AG04450 (cell line): ENCODE measurements at regions not wholly inside any gene's neighbourhood (a gene's known extent, or its start where the extent isn't known, plus 50 kb on each side); places are given as distances from the start of the nearest gene placed in this dataset.

Experiments
- CTCF ChIA-PET: fragments of 300-600, 350-600 bp; formaldehyde crosslinking; extraction: SDS; loops from one replicate; lab custom pipeline; 2022; ENCODE audit warnings: antibody characterized with exemption, inconsistent platforms; lab: Charles Lee
- POLR2A ChIA-PET: fragments of 350-600 bp; formaldehyde crosslinking; extraction: SDS; loops from one replicate; lab custom pipeline; 2021; ENCODE audit warnings: antibody characterized with exemption, inconsistent platforms; lab: Yijun Ruan, JAX
- DNase-seq: peaks from one replicate; pipeline ENCODE4 v3.0.0-alpha.2; 2011; ENCODE audit warnings: low read depth, low spot score
- H3K27ac ChIP-seq: one replicate; pipeline ENCODE4 v1.5.1; 2012; ENCODE audit warnings: low read depth, low read length, control low read depth
- H3K27me3 ChIP-seq: one replicate; pipeline ENCODE4 v1.6.0; 2012; ENCODE audit warnings: low read length; ENCODE audit not compliant: control insufficient read depth, insufficient read depth
- H3K4me3 ChIP-seq: 2 replicates; pipeline ENCODE4 v1.5.1; 2011; ENCODE audit warnings: mild to moderate bottlenecking, low read depth, low read length, control low read depth
- H3K9me3 ChIP-seq: 2 replicates; pipeline ENCODE4 v1.5.1; 2012; ENCODE audit warnings: low read length; ENCODE audit not compliant: control insufficient read depth, insufficient read depth
- CTCF ChIP-seq: IDR thresholded peaks from 2 replicates; pipeline ENCODE4 v1.5.1; 2011; ENCODE audit warnings: low read depth, low read length, control low read depth, inconsistent platforms

GRCh38 chr9:74317235-74317634 is 179.9 kb upstream of the RORB start:
- Histone ChIP-seq H3K27me3 (no peaks in the 10 kb centered on the region), H3K4me3 (no peak overlapping the region), H3K9me3 (no peaks in the 10 kb centered on the region; the same call in 1 of the 2 replicates), H3K27ac (no peak overlapping the region)
- no peak for DNase-seq
- POLR2A ChIA-PET = no interaction called here
- CTCF ChIA-PET = no interaction called here
- TF ChIP-seq CTCF = no peak

- Histone ChIP-seq H3K27ac (no peak overlapping the region), H3K4me3 (no peak overlapping the region), H3K27me3 (no peaks in the 10 kb centered on the region), H3K9me3 (peaks cover 2% of the 10 kb centered on the region; the same call in 1 of the 2 replicates)
- ChIA-PET POLR2A (no interaction called here), CTCF (no interaction called here)
- TF ChIP-seq CTCF = no peak
- DNase-seq = no peak
Observed at GRCh38 chr9:74321396-74321795, 175.7 kb upstream of the RORB start.

GRCh38 chr9:74322661-74323314 is 174.3 kb upstream of the RORB start:
- H3K27me3 ChIP-seq = no peaks in the 10 kb centered on the region
- POLR2A ChIA-PET = no interaction called here
- peaks cover 2% of the 10 kb centered on the region; the same call in 1 of the 2 replicates for H3K9me3 ChIP-seq
- TF ChIP-seq CTCF = no peak
- CTCF ChIA-PET = no interaction called here
- no peak overlapping the region for H3K27ac ChIP-seq
- no peak for DNase-seq
- H3K4me3 ChIP-seq = no peak overlapping the region

GRCh38 chr9:74330487-74331214 is 166.5 kb upstream of the RORB start:
- ChIA-PET POLR2A (no interaction called here), CTCF (no interaction called here)
- H3K27ac ChIP-seq = no peak overlapping the region

More at GRCh38 chr9:74330487-74331214, 166.5 kb upstream of the RORB start:
- no peak for DNase-seq
- Histone ChIP-seq H3K4me3 (no peak overlapping the region), H3K27me3 (no peaks in the 10 kb centered on the region), H3K9me3 (no peaks in the 10 kb centered on the region)
- TF ChIP-seq CTCF = no peak
